GM18907 (cell line): ENCODE measurements at regions not wholly inside any gene's neighbourhood (a gene's known extent, or its start where the extent isn't known, plus 50 kb on each side); places are given as distances from the start of the nearest gene placed in this dataset.

Experiments
- ATAC-seq: cut with Tn5 transposase; IDR thresholded peaks from one replicate; pipeline ENCODE4 v1.9.1; 2021; ENCODE audit warnings: mild to moderate bottlenecking, moderate library complexity; ENCODE audit not compliant: unreplicated experiment

- no peak for ATAC-seq
Measured at GRCh38 chr5:88144219-88145001, 124.2 kb downstream of the TMEM161B start.

GRCh38 chr5:88143693-88144218, 124.9 kb downstream of the TMEM161B start:
- no peak for ATAC-seq

GRCh38 chr5:88142886-88143692, 125.6 kb downstream of the TMEM161B start:
- no peak for ATAC-seq

GRCh38 chr5:88142636-88142885, 126.1 kb downstream of the TMEM161B start:
- ATAC-seq, result no peak

GRCh38 chr5:88140856-88141752, 127.5 kb downstream of the TMEM161B start:
- peak; percentile 97 for ATAC-seq

GRCh38 chr5:88140396-88140855, 128.2 kb downstream of the TMEM161B start:
- ATAC-seq, result no peak

- ATAC-seq, result no peak
Measured at GRCh38 chr5:88130211-88130815, 138.3 kb downstream of the TMEM161B start.

GRCh38 chr5:88128813-88129212, 139.8 kb downstream of the TMEM161B start:
- no peak for ATAC-seq

- no peak for ATAC-seq
Measured at GRCh38 chr5:88119535-88120125, 149.0 kb downstream of the TMEM161B start.

GRCh38 chr5:88118179-88118578, 150.5 kb downstream of the TMEM161B start:
- no peak for ATAC-seq

- no peak for ATAC-seq
Measured at GRCh38 chr5:88117546-88117945, 151.1 kb downstream of the TMEM161B start.

- no peak for ATAC-seq
Measured at GRCh38 chr5:88116396-88116795, 152.2 kb downstream of the TMEM161B start.

- ATAC-seq, result no peak
Measured at GRCh38 chr5:88115211-88115610, 153.4 kb downstream of the TMEM161B start.

GRCh38 chr5:88113429-88113828, 155.2 kb downstream of the TMEM161B start:
- no peak for ATAC-seq

GRCh38 chr5:88109818-88110217, 158.8 kb downstream of the TMEM161B start:
- ATAC-seq, result no peak

- ATAC-seq, result no peak
Measured at GRCh38 chr5:88108490-88109279, 160.0 kb downstream of the TMEM161B start.

GRCh38 chr5:88094906-88095496, 173.6 kb downstream of the TMEM161B start:
- no peak for ATAC-seq

- no peak for ATAC-seq
Measured at GRCh38 chr5:88094403-88094802, 174.2 kb downstream of the TMEM161B start.

GRCh38 chr5:88093765-88094164, 174.9 kb downstream of the TMEM161B start:
- no peak for ATAC-seq
